NCI-H82 treated with DMSO at 0.1 percent for 48 hours (cell line): ENCODE measurements at regions not wholly inside any gene's neighbourhood (a gene's known extent, or its start where the extent isn't known, plus 50 kb on each side); places are given as distances from the start of the nearest gene placed in this dataset.

ENCODE experiments used
- DNase-seq: peaks from one replicate; lab custom pipeline; 2025; ENCODE audit not compliant: unreplicated experiment; lab: John Stamatoyannopoulos, UW

- DNase-seq, result no peak
Observed at GRCh38 chr4:59979061-59979460, 1221.1 kb upstream of the ADGRL3 start.

GRCh38 chr4:59983852-59984251, 1216.3 kb upstream of the ADGRL3 start:
- no peak for DNase-seq

GRCh38 chr4:59987289-59987688, 1212.8 kb upstream of the ADGRL3 start:
- DNase-seq, result no peak

GRCh38 chr4:59994118-59994517, 1206.0 kb upstream of the ADGRL3 start:
- DNase-seq, result no peak

- no peak for DNase-seq
Observed at GRCh38 chr4:60002603-60003337, 1197.4 kb upstream of the ADGRL3 start.

- DNase-seq, result no peak
Observed at GRCh38 chr4:60013464-60014184, 1186.5 kb upstream of the ADGRL3 start.

GRCh38 chr4:60016971-60017370, 1183.2 kb upstream of the ADGRL3 start:
- DNase-seq, result no peak

- no peak for DNase-seq
Observed at GRCh38 chr4:60019180-60019579, 1180.9 kb upstream of the ADGRL3 start.

- DNase-seq, result no peak
Observed at GRCh38 chr4:60019946-60020345, 1180.2 kb upstream of the ADGRL3 start.

- DNase-seq, result no peak
Observed at GRCh38 chr4:60020389-60020788, 1179.7 kb upstream of the ADGRL3 start.

GRCh38 chr4:60033826-60034225, 1166.3 kb upstream of the ADGRL3 start:
- no peak for DNase-seq

- DNase-seq, result no peak
Observed at GRCh38 chr4:60034361-60034760, 1165.8 kb upstream of the ADGRL3 start.

- DNase-seq, result no peak
Observed at GRCh38 chr4:60039908-60040307, 1160.2 kb upstream of the ADGRL3 start.

- DNase-seq, result no peak
Observed at GRCh38 chr4:60042231-60042652, 1157.9 kb upstream of the ADGRL3 start.

GRCh38 chr4:60042941-60043340, 1157.2 kb upstream of the ADGRL3 start:
- DNase-seq, result no peak

GRCh38 chr4:60078984-60079383, 1121.1 kb upstream of the ADGRL3 start:
- no peak for DNase-seq

- no peak for DNase-seq
Observed at GRCh38 chr4:60081839-60082238, 1118.3 kb upstream of the ADGRL3 start.

GRCh38 chr4:60088807-60089486, 1111.2 kb upstream of the ADGRL3 start:
- DNase-seq, result no peak

- no peak for DNase-seq
Observed at GRCh38 chr4:60089546-60090273, 1110.4 kb upstream of the ADGRL3 start.

- DNase-seq, result no peak
Observed at GRCh38 chr4:60096676-60097075, 1103.5 kb upstream of the ADGRL3 start.

GRCh38 chr4:60116592-60116991, 1083.5 kb upstream of the ADGRL3 start:
- DNase-seq, result no peak
